MM.1S (cell line): ENCODE measurements at regions not wholly inside any gene's neighbourhood (a gene's known extent, or its start where the extent isn't known, plus 50 kb on each side); places are given as distances from the start of the nearest gene placed in this dataset.

Source experiments
- DNase-seq: peaks from one replicate; pipeline ENCODE4 v3.0.0-alpha.2; 2015
- H2AFZ ChIP-seq: fragments of 300-600 bp; sonication (generic); 2 replicates; pipeline ENCODE4 v1.6.0; 2016; ENCODE audit warnings: antibody characterized with exemption, low read length
- H3F3A ChIP-seq: fragments of 300-600 bp; sonication (generic); 2 replicates; pipeline ENCODE4 v1.6.1; 2016; ENCODE audit warnings: mild to moderate bottlenecking, antibody characterized with exemption, low read length, moderate library complexity, mixed read lengths; ENCODE audit not compliant: insufficient read depth
- H3K27ac ChIP-seq: fragments of 300-600 bp; sonication (generic); 2 replicates; pipeline ENCODE4 v1.5.1; 2016; ENCODE audit warnings: mild to moderate bottlenecking, low read length
- H3K27me3 ChIP-seq: fragments of 300-600 bp; sonication (generic); replicated peaks from 2 replicates; pipeline ENCODE4 v1.6.0; 2016; ENCODE audit warnings: low read length; ENCODE audit not compliant: insufficient read depth
- H3K36me3 ChIP-seq: fragments of 300-600 bp; sonication (generic); replicated peaks from 2 replicates; pipeline ENCODE4 v1.6.1; 2016; ENCODE audit warnings: mild to moderate bottlenecking, low read length, mixed read lengths; ENCODE audit not compliant: insufficient read depth
- H3K4me1 ChIP-seq: fragments of 300-600 bp; sonication (generic); 2 replicates; pipeline ENCODE4 v1.6.1; 2016; ENCODE audit warnings: low read length, mixed read lengths
- H3K4me2 ChIP-seq: fragments of 300-600 bp; sonication (generic); 2 replicates; pipeline ENCODE4 v1.6.0; 2016; ENCODE audit warnings: low read depth, low read length
- H3K4me3 ChIP-seq: fragments of 300-600 bp; sonication (generic); 2 replicates; pipeline ENCODE4 v1.5.1; 2016; ENCODE audit warnings: low read length, mixed read lengths
- H3K79me2 ChIP-seq: fragments of 300-600 bp; sonication (generic); 2 replicates; pipeline ENCODE4 v1.6.1; 2016; ENCODE audit warnings: mixed run types, low read length, mixed read lengths
- H3K9ac ChIP-seq: fragments of 300-600 bp; sonication (generic); 2 replicates; pipeline ENCODE4 v1.6.1; 2016; ENCODE audit warnings: low read length, mixed read lengths
- H3K9me2 ChIP-seq: fragments of 300-600 bp; sonication (generic); replicated peaks from 2 replicates; pipeline ENCODE4 v1.6.1; 2016; ENCODE audit warnings: mild to moderate bottlenecking, low read length, mixed read lengths; ENCODE audit not compliant: insufficient read depth
- H3K9me3 ChIP-seq: fragments of 300-600 bp; sonication (generic); replicated peaks from 2 replicates; pipeline ENCODE4 v1.6.1; 2016; ENCODE audit warnings: mild to moderate bottlenecking, low read length, mixed read lengths; ENCODE audit not compliant: insufficient read depth
- H4K20me1 ChIP-seq: fragments of 300-600 bp; sonication (generic); 2 replicates; pipeline ENCODE4 v1.6.1; 2016; ENCODE audit warnings: mild to moderate bottlenecking, low read length, moderate library complexity, mixed read lengths; ENCODE audit not compliant: insufficient read depth
- CTCF ChIP-seq: fragments of 300-600 bp; sonication (generic); IDR thresholded peaks from 2 replicates; pipeline ENCODE4 v1.5.1; 2016; ENCODE audit warnings: antibody characterized with exemption, low read length, mixed read lengths
- EZH2 ChIP-seq: fragments of 300-600 bp; sonication (generic); optimal IDR thresholded peaks from 2 replicates; pipeline ENCODE3; 2017; ENCODE audit warnings: low read depth, mild to moderate bottlenecking, antibody characterized with exemption, low read length, mixed read lengths
- EZH2phosphoT487 ChIP-seq: fragments of 300-600 bp; sonication (generic); IDR thresholded peaks from 2 replicates; pipeline ENCODE4 v1.6.1; 2018; ENCODE audit warnings: antibody characterized with exemption, low read length

DNA sequence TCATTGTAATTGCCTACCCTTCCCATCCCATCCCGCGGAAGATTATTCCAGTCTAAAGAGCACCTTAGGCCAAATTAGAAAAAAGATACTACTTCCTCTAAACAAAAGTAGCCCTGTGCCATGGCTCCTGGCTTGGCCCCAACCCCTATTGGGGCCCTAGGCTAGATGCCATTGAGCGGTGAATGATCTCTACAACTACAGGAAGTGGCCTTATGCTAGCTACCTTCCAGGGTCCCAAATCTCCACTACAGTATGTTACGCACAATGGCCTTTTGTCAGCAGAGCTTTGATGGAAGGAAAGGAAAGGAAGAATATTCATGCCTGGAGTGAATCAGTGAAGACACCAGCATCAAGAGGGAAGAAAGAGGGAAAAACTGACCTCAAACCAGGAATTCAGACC is 73.3 kb upstream of the OSMR start:
- Histone ChIP-seq H3K4me1 (no peaks in the 10 kb centered on the region), H3K79me2 (no peaks in the 10 kb centered on the region), H2AFZ (no peak overlapping the region), H3K9me3 (no peaks in the 10 kb centered on the region), H3K9me2 (no peaks in the 10 kb centered on the region), H4K20me1 (no peaks in the 10 kb centered on the region), H3K36me3 (no peaks in the 10 kb centered on the region), H3K4me2 (no peak overlapping the region), H3K9ac (no peak overlapping the region), H3K27me3 (no peaks in the 10 kb centered on the region), H3K27ac (no peak overlapping the region), H3K4me3 (no peak overlapping the region), H3F3A (no peaks in the 10 kb centered on the region)
- DNase-seq: no peak
- no peak for TF ChIP-seq EZH2phosphoT487
- no peak for TF ChIP-seq EZH2
- TF ChIP-seq CTCF: no peak

GRCh38 chr5:38775218-38775840 is 70.5 kb upstream of the OSMR start:
- H3K4me1 ChIP-seq: no peaks in the 10 kb centered on the region
- no peaks in the 10 kb centered on the region for H3K79me2 ChIP-seq
- no peak for DNase-seq
- H3K9me2 ChIP-seq: no peaks in the 10 kb centered on the region
- no peak overlapping the region for H3K27ac ChIP-seq
- no peaks in the 10 kb centered on the region for H4K20me1 ChIP-seq
- H3K9ac ChIP-seq: no peak overlapping the region
- no peak overlapping the region for H3K4me2 ChIP-seq
- no peaks in the 10 kb centered on the region for H3F3A ChIP-seq
- H3K27me3 ChIP-seq: no peaks in the 10 kb centered on the region
- H3K36me3 ChIP-seq: no peaks in the 10 kb centered on the region
- no peak overlapping the region for H3K4me3 ChIP-seq
- TF ChIP-seq EZH2: no peak
- no peak for TF ChIP-seq CTCF
- TF ChIP-seq EZH2phosphoT487: no peak
- H3K9me3 ChIP-seq: no peaks in the 10 kb centered on the region
- H2AFZ ChIP-seq: no peak overlapping the region

- Histone ChIP-seq H3K4me1 (no peaks in the 10 kb centered on the region), H3K4me2 (no peak overlapping the region), H2AFZ (no peak overlapping the region), H3K9ac (no peak overlapping the region), H3K27ac (no peak overlapping the region), H3K36me3 (no peaks in the 10 kb centered on the region), H3K79me2 (no peaks in the 10 kb centered on the region), H4K20me1 (no peaks in the 10 kb centered on the region), H3K4me3 (no peak overlapping the region), H3K9me3 (no peaks in the 10 kb centered on the region), H3K9me2 (no peaks in the 10 kb centered on the region), H3K27me3 (no peaks in the 10 kb centered on the region), H3F3A (no peaks in the 10 kb centered on the region)
- no peak for DNase-seq
- TF ChIP-seq EZH2phosphoT487 (no peak), CTCF (no peak), EZH2 (no peak)
Observed at GRCh38 chr5:38776149-38776896, 69.5 kb upstream of the OSMR start.
